ENCODE measurements at regions not wholly inside any gene's neighbourhood (a gene's known extent, or its start where the extent isn't known, plus 50 kb on each side); places are given as distances from the start of the nearest gene placed in this dataset.
"Not testable (repeated sequence)": the region's sequence is repeated elsewhere in the genome, so short reads cannot be mapped to it uniquely, and the experiment has no call there.

- TF ChIP-seq POLR2A (IDR thresholded peaks at IDR 0.05) (no peak), CTCF (IDR thresholded peaks at IDR 0.05) (no peak)
- 81 to 87% methylated on average over 4 of the region's 4 CpGs for WGBS, 2 donors
- intact Hi-C loops (cut with DNase I; ENCODE audit: low total_unique reads), result no loop called here
- DNase-seq (ENCODE audit: low spot score in 2 of 2), result no peak
- no peak overlapping the region for H3K4me3 ChIP-seq (ENCODE audit: low read depth, poor library complexity, severe bottlenecking)
These were observed 833.0 kb downstream of the EFNB2 start for GRCh38 chr13:105702441-105702840.

GRCh38 chr13:105692769-105693168, 842.7 kb downstream of the EFNB2 start:
- no peak for DNase-seq (ENCODE audit: low spot score in 2 of 2)
- H3K4me3 ChIP-seq (ENCODE audit: low read depth, poor library complexity, severe bottlenecking), result no peak overlapping the region
- 48 to 56% methylated on average over 5 of the region's 5 CpGs for WGBS, 2 donors
- TF ChIP-seq POLR2A (IDR thresholded peaks at IDR 0.05) (no peak), CTCF (IDR thresholded peaks at IDR 0.05) (no peak)
- intact Hi-C loops (cut with DNase I; ENCODE audit: low total_unique reads), result no loop called here

GRCh38 chr13:105684216-105684615, 851.2 kb downstream of the EFNB2 start:
- TF ChIP-seq POLR2A (IDR thresholded peaks at IDR 0.05), result no peak
- no peak for TF ChIP-seq CTCF (IDR thresholded peaks at IDR 0.05)
- intact Hi-C loops (cut with DNase I; ENCODE audit: low total_unique reads), result no loop called here
- DNase-seq (ENCODE audit: low spot score in 2 of 2), result no peak
- H3K4me3 ChIP-seq (ENCODE audit: low read depth, poor library complexity, severe bottlenecking), result no peak overlapping the region
- 54 to 70% methylated on average over 3 of the region's 3 CpGs for WGBS, 2 donors

GRCh38 chr13:105679838-105680237, 855.6 kb downstream of the EFNB2 start:
- no peak for TF ChIP-seq CTCF (IDR thresholded peaks at IDR 0.05)
- no peak for TF ChIP-seq POLR2A (IDR thresholded peaks at IDR 0.05)
- intact Hi-C loops (cut with DNase I; ENCODE audit: low total_unique reads), result no loop called here
- WGBS, 2 donors, result 82 to 87% methylated on average over 4 of the region's 4 CpGs
- DNase-seq (ENCODE audit: low spot score in 2 of 2), result no peak
- H3K4me3 ChIP-seq (ENCODE audit: low read depth, poor library complexity, severe bottlenecking), result no peak overlapping the region

- DNase-seq (ENCODE audit: low spot score in 2 of 2), result no peak
- TF ChIP-seq POLR2A (IDR thresholded peaks at IDR 0.05) (no peak), CTCF (IDR thresholded peaks at IDR 0.05) (no peak)
- no peak overlapping the region for H3K4me3 ChIP-seq (ENCODE audit: low read depth, poor library complexity, severe bottlenecking)
- WGBS, 2 donors, result 78 to 81% methylated on average over 1 of the region's 1 CpG
- intact Hi-C loops (cut with DNase I; ENCODE audit: low total_unique reads), result no loop called here
These were observed 857.4 kb downstream of the EFNB2 start for GRCh38 chr13:105678072-105678471.

- DNase-seq (ENCODE audit: low spot score in 2 of 2), result no peak
- H3K4me3 ChIP-seq (ENCODE audit: low read depth, poor library complexity, severe bottlenecking), result no peak overlapping the region
- intact Hi-C loops (cut with DNase I; ENCODE audit: low total_unique reads), result no loop called here
- WGBS, 2 donors, result 52 to 63% methylated on average over 4 of the region's 4 CpGs
- no peak for TF ChIP-seq CTCF (IDR thresholded peaks at IDR 0.05)
- no peak for TF ChIP-seq POLR2A (IDR thresholded peaks at IDR 0.05)
These were observed 862.6 kb downstream of the EFNB2 start for GRCh38 chr13:105672881-105673280.

GRCh38 chr13:105671131-105671530, 864.3 kb downstream of the EFNB2 start:
- DNase-seq (ENCODE audit: low spot score in 2 of 2); intact Hi-C loops (cut with DNase I; ENCODE audit: low total_unique reads); H3K4me3 ChIP-seq (ENCODE audit: low read depth, poor library complexity, severe bottlenecking): not testable (repeated sequence)
- 94 to 97% methylated on average over 9 of the region's 9 CpGs for WGBS, 2 donors

Data from lower leg skin (tissue), 4 donors.